ENCODE measurements at regions not wholly inside any gene's neighbourhood (a gene's known extent, or its start where the extent isn't known, plus 50 kb on each side); places are given as distances from the start of the nearest gene placed in this dataset.

- TF ChIP-seq JUND (IDR thresholded peaks at IDR 0.05; ENCODE audit: borderline replicate concordance, low read depth, low read length) (no peak), JUND (tag; IDR thresholded peaks at IDR 0.05; ENCODE audit: borderline replicate concordance, low read depth, low read length) (no peak), CEBPG (CRISPR knock-in tag; IDR thresholded peaks at IDR 0.05) (no peak), CEBPG (tag; conservative IDR thresholded peaks at IDR 0.05 in 1 of 2, IDR thresholded peaks at IDR 0.05 in 1 of 2) (no peak), TEAD4 (IDR thresholded peaks at IDR 0.05; ENCODE audit: low read length) (no peak), TEAD4 (CRISPR knock-in tag; IDR thresholded peaks at IDR 0.05; ENCODE audit: borderline replicate concordance) (no peak), SRF (CRISPR knock-in tag; IDR thresholded peaks at IDR 0.05) (no peak)
Measured at GRCh38 chr6:19039287-19039686, 652.1 kb downstream of the RNF144B start.
